ENCODE measurements at regions not wholly inside any gene's neighbourhood (a gene's known extent, or its start where the extent isn't known, plus 50 kb on each side); places are given as distances from the start of the nearest gene placed in this dataset.

- TF ChIP-seq EZH2 (IDR thresholded peaks at IDR 0.05; ENCODE audit: borderline replicate concordance, insufficient read depth, low read length, poor library complexity, severe bottlenecking) (no peak), EP300 (conservative IDR thresholded peaks at IDR 0.05; ENCODE audit: poor library complexity, severe bottlenecking) (no peak), POLR2AphosphoS5 (IDR thresholded peaks at IDR 0.05) (no peak)
Measured at GRCh38 chr1:209384710-209385550, 198.6 kb upstream of the CAMK1G start (continued).

- H3K36me3 ChIP-seq (ENCODE audit: insufficient read depth, low read length) = no peaks in the 10 kb centered on the region
- no peaks in the 10 kb centered on the region for H3K9me2 ChIP-seq (ENCODE audit: insufficient read depth, low read length)
- TF ChIP-seq EZH2 (IDR thresholded peaks at IDR 0.05; ENCODE audit: borderline replicate concordance, insufficient read depth, low read length, poor library complexity, severe bottlenecking) (no peak), RAD21 (conservative IDR thresholded peaks at IDR 0.05) (no peak), EP300 (conservative IDR thresholded peaks at IDR 0.05; ENCODE audit: poor library complexity, severe bottlenecking) (no peak), TAF1 (IDR thresholded peaks at IDR 0.05; ENCODE audit: low read depth) (no peak), MXI1 (conservative IDR thresholded peaks at IDR 0.05; ENCODE audit: poor library complexity, severe bottlenecking) (no peak), REST (IDR thresholded peaks at IDR 0.05; ENCODE audit: borderline replicate concordance) (no peak), POLR2AphosphoS5 (IDR thresholded peaks at IDR 0.05) (no peak), CTCF (IDR thresholded peaks at IDR 0.05; ENCODE audit: poor library complexity, severe bottlenecking) (no peak), SMC3 (conservative IDR thresholded peaks at IDR 0.05; ENCODE audit: poor library complexity) (no peak)
- H4K20me1 ChIP-seq (ENCODE audit: insufficient read depth) = no peaks in the 10 kb centered on the region
- H3K4me2 ChIP-seq (ENCODE audit: low read length) = no peak overlapping the region
- H3K79me2 ChIP-seq (replicated peaks; ENCODE audit: insufficient read depth, low read length) = no peaks in the 10 kb centered on the region
- no peaks in the 10 kb centered on the region for H3F3A ChIP-seq (ENCODE audit: insufficient read depth, low read length, poor library complexity, severe bottlenecking)
- no peak overlapping the region for H2AFZ ChIP-seq (ENCODE audit: low read depth, low read length)
- H3K27me3 ChIP-seq (ENCODE audit: insufficient read depth, low read depth, low read length) = no peaks in the 10 kb centered on the region
- no peak overlapping the region for H3K9ac ChIP-seq (ENCODE audit: low read length)
- no peak overlapping the region for H3K4me3 ChIP-seq (ENCODE audit: low read length)
- no peaks in the 10 kb centered on the region for H3K9me3 ChIP-seq (ENCODE audit: low read length)
- H3K27ac ChIP-seq (ENCODE audit: low read length) = no peak overlapping the region
Measured at GRCh38 chr1:209386156-209386555, 197.4 kb upstream of the CAMK1G start.
